ENCODE measurements at regions not wholly inside any gene's neighbourhood (a gene's known extent, or its start where the extent isn't known, plus 50 kb on each side); places are given as distances from the start of the nearest gene placed in this dataset.
"Not testable (repeated sequence)": the region's sequence is repeated elsewhere in the genome, so short reads cannot be mapped to it uniquely, and the experiment has no call there.

DNA sequence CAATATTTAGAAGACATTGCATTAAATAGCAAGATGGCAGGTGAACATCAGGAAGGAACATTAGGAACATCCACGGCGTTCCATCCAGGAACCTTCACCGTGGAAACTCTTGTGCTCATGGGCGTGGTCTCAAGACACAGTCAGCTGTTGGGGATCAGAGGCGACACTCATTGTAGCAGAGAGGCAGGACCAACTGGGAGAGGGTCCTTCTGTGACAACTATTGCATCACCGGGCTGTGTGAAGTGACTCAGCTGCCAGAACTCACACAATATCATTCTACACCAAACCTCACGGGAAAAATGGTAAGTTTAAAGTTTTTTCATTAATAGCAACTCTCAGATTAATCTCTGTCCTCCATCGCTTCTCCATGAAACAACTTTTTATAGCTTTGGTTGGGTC lies 334.8 kb upstream of the SULF2 start:
- no peak overlapping the region for H3K4me3 ChIP-seq (ENCODE audit: insufficient read depth, low read depth, low read length)
- H3K4me1 ChIP-seq (ENCODE audit: control insufficient read depth, insufficient read depth, low read length), result no peaks in the 10 kb centered on the region
- no peak overlapping the region for H3K27ac ChIP-seq (ENCODE audit: insufficient read depth, low read depth, low read length, poor library complexity, severe bottlenecking)
- no peaks in the 10 kb centered on the region for H3K36me3 ChIP-seq (ENCODE audit: control insufficient read depth, insufficient read depth, low read length)
- H3K27me3 ChIP-seq (ENCODE audit: control insufficient read depth, insufficient read depth, low read length, poor library complexity, severe bottlenecking), result no peaks in the 10 kb centered on the region
- H3K9me3 ChIP-seq (ENCODE audit: control insufficient read depth, low read length), result no peaks in the 10 kb centered on the region
- 91 to 97% methylated on average over 7 of the region's 8 CpGs for WGBS, 2 experiments

DNA sequence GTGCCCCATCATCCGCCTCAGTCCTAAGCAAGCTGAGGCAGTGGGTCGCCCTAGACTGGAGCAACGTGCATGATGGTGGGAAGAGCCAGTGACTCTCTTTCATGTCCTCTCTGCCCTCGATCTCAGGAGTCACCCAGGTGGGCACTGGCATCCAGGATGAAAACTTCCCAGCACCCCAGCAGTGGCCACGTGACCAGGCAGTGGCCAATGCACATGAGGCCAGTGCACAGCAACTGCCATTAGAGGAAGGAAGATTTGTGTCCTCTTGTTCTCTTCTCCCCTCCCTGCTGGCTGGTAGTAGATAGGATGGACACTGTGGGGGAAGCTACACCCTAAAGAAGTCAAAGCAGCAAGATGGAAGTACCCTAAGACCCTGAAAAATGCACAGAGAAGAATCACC lies 334.1 kb upstream of the SULF2 start:
- not testable (repeated sequence) for H3K27me3 ChIP-seq (ENCODE audit: control insufficient read depth, insufficient read depth, low read length, poor library complexity, severe bottlenecking); H3K4me1 ChIP-seq (ENCODE audit: control insufficient read depth, insufficient read depth, low read length); H3K9me3 ChIP-seq (ENCODE audit: control insufficient read depth, low read length); H3K36me3 ChIP-seq (ENCODE audit: control insufficient read depth, insufficient read depth, low read length); H3K27ac ChIP-seq (ENCODE audit: insufficient read depth, low read depth, low read length, poor library complexity, severe bottlenecking); H3K4me3 ChIP-seq (ENCODE audit: insufficient read depth, low read depth, low read length)
- 93 to 95% methylated on average over 5 of the region's 5 CpGs for WGBS, 2 experiments

DNA sequence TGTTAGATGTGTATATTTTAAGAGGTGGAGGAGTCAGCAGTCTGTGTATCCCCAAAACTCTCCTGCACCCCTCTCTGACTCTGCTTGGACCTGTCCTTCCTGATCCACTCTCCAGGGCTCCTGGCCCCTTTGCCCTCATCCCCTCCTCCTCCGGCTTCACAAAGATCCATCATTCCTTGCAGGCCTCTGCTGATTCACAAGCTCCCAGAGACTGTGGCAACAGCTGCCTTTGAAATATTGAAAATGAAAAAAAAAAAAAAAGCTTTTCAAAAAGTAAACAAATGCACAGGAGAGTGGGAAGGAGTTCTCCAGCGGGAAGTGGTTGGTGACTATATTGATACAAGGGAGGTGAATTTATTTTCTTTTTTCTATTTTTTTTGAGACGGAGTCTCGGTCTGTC lies 330.2 kb upstream of the SULF2 start:
- Histone ChIP-seq H3K9me3 (ENCODE audit: control insufficient read depth, low read length) (no peaks in the 10 kb centered on the region), H3K27ac (ENCODE audit: insufficient read depth, low read depth, low read length, poor library complexity, severe bottlenecking) (no peak overlapping the region), H3K27me3 (ENCODE audit: control insufficient read depth, insufficient read depth, low read length, poor library complexity, severe bottlenecking) (no peaks in the 10 kb centered on the region), H3K4me1 (ENCODE audit: control insufficient read depth, insufficient read depth, low read length) (no peaks in the 10 kb centered on the region), H3K4me3 (ENCODE audit: insufficient read depth, low read depth, low read length) (no peak overlapping the region), H3K36me3 (ENCODE audit: control insufficient read depth, insufficient read depth, low read length) (no peaks in the 10 kb centered on the region)
- 95 to 97% methylated on average over 4 of the region's 4 CpGs for WGBS, 2 experiments

DNA sequence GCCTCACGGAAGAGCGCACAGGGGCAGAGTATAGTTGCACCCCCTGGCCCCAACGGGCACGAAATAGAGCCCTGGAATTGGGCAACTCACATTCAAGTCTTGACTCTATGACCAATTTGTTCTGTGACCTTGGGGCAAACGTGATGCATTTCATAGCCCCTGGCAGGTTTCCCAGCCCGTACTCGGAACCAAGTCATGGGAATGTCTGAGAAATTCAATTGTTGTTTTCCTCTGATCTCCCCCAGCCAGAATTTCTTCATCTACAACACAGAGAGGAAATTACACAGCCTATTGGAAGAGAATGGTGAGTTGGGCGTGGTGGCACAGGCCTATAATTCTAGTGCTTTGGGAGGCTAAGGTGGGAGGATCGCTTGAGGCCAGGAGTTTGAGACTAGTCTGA lies 322.3 kb upstream of the SULF2 start:
- Histone ChIP-seq H3K4me3 (ENCODE audit: insufficient read depth, low read depth, low read length) (no peak overlapping the region), H3K27me3 (ENCODE audit: control insufficient read depth, insufficient read depth, low read length, poor library complexity, severe bottlenecking) (no peaks in the 10 kb centered on the region), H3K4me1 (ENCODE audit: control insufficient read depth, insufficient read depth, low read length) (no peaks in the 10 kb centered on the region), H3K9me3 (ENCODE audit: control insufficient read depth, low read length) (no peaks in the 10 kb centered on the region), H3K27ac (ENCODE audit: insufficient read depth, low read depth, low read length, poor library complexity, severe bottlenecking) (no peak overlapping the region), H3K36me3 (ENCODE audit: control insufficient read depth, insufficient read depth, low read length) (no peaks in the 10 kb centered on the region)
- 91 to 93% methylated on average over 9 of the region's 9 CpGs for WGBS, 2 experiments

DNA sequence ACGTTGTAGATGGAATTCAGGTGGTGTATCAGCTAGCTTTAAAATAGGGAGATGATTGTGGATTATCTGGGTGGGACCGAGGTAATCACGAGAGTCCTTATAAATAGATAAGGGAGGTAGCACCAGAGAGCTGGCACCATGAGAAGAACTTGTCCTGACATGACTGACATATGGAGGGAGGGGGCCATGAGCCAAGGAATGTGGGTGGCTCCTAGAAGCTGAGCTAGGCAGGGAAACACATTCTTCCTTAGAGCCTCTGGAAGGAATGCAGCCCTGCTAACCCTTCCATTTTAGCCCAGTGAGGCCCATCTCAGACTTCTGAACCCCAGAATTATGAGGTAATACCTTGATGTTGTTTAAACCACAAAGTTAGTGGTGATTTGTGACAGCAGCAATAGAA lies 321.1 kb upstream of the SULF2 start:
- no peak overlapping the region for H3K27ac ChIP-seq (ENCODE audit: insufficient read depth, low read depth, low read length, poor library complexity, severe bottlenecking)
- H3K36me3 ChIP-seq (ENCODE audit: control insufficient read depth, insufficient read depth, low read length), result no peaks in the 10 kb centered on the region
- no peak overlapping the region for H3K4me3 ChIP-seq (ENCODE audit: insufficient read depth, low read depth, low read length)
- no peaks in the 10 kb centered on the region for H3K27me3 ChIP-seq (ENCODE audit: control insufficient read depth, insufficient read depth, low read length, poor library complexity, severe bottlenecking)
- no peaks in the 10 kb centered on the region for H3K9me3 ChIP-seq (ENCODE audit: control insufficient read depth, low read length)
- H3K4me1 ChIP-seq (ENCODE audit: control insufficient read depth, insufficient read depth, low read length), result no peaks in the 10 kb centered on the region
- 92 to 95% methylated on average over 3 of the region's 3 CpGs for WGBS, 2 experiments

DNA sequence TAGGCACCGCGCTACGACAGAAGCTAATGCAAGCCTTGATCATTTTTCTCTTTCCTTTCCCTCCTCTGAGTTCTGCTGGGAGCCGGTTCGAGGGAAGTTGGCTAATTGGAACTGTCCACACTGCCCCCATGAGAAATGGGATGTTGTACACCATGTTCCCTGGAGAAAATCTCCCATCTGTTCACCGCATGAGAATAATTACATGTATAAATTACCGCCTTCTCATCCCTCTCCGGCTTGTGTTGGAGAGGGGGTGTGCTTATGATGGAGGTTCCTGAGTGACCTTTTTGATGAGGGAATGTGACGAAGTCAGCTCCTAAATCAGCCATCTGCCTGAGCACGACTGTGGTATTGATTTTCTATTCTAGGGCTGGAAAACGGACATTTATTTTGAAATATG lies 320.2 kb upstream of the SULF2 start:
- Histone ChIP-seq H3K27me3 (ENCODE audit: control insufficient read depth, insufficient read depth, low read length, poor library complexity, severe bottlenecking) (no peaks in the 10 kb centered on the region), H3K4me1 (ENCODE audit: control insufficient read depth, insufficient read depth, low read length) (no peaks in the 10 kb centered on the region), H3K4me3 (ENCODE audit: insufficient read depth, low read depth, low read length) (no peak overlapping the region), H3K9me3 (ENCODE audit: control insufficient read depth, low read length) (no peaks in the 10 kb centered on the region), H3K27ac (ENCODE audit: insufficient read depth, low read depth, low read length, poor library complexity, severe bottlenecking) (no peak overlapping the region), H3K36me3 (ENCODE audit: control insufficient read depth, insufficient read depth, low read length) (no peaks in the 10 kb centered on the region)
- 93 to 97% methylated on average over 11 of the region's 11 CpGs for WGBS, 2 experiments

DNA sequence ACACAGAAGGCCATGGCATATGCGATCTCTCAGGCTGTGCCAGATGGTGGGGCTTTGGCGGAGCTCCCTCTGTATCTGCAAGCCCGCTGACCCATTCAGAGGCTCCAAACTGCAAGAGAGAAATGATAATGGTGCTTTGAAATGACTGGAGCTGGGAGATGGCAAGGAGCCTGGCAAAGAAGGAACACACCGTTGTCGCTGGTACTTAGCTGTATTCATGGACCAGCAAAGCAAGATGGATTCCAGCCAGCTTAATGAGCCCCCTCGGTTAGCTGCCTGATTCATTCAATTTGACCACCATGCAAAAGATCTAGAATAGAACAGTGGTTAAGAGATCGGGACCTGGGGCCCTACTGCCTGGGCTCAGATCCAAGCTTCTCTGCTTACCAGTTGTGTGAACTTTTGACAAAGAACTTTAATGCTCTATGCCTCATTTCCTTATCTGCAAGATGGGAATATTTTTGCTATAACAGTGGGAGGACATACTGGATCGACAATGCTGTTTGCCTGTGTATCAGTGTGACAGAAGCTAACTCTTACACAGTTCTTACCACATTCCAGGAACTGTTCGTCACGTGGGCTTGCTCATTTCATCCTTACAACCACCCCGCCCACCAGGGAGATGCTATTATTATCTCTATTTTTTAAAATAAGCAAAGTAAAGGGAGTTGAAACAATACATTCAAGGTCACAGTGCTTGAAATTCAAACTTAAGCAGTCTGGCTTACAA lies 317.8 kb upstream of the SULF2 start:
- no peak overlapping the region for H3K27ac ChIP-seq (ENCODE audit: insufficient read depth, low read depth, low read length, poor library complexity, severe bottlenecking)
- no peaks in the 10 kb centered on the region for H3K36me3 ChIP-seq (ENCODE audit: control insufficient read depth, insufficient read depth, low read length)
- no peaks in the 10 kb centered on the region for H3K9me3 ChIP-seq (ENCODE audit: control insufficient read depth, low read length)
- H3K4me1 ChIP-seq (ENCODE audit: control insufficient read depth, insufficient read depth, low read length), result no peaks in the 10 kb centered on the region
- H3K27me3 ChIP-seq (ENCODE audit: control insufficient read depth, insufficient read depth, low read length, poor library complexity, severe bottlenecking), result no peaks in the 10 kb centered on the region
- WGBS, 2 experiments, result 94 to 96% methylated on average over 10 to 11 of the region's 11 CpGs
- no peak overlapping the region for H3K4me3 ChIP-seq (ENCODE audit: insufficient read depth, low read depth, low read length)

DNA sequence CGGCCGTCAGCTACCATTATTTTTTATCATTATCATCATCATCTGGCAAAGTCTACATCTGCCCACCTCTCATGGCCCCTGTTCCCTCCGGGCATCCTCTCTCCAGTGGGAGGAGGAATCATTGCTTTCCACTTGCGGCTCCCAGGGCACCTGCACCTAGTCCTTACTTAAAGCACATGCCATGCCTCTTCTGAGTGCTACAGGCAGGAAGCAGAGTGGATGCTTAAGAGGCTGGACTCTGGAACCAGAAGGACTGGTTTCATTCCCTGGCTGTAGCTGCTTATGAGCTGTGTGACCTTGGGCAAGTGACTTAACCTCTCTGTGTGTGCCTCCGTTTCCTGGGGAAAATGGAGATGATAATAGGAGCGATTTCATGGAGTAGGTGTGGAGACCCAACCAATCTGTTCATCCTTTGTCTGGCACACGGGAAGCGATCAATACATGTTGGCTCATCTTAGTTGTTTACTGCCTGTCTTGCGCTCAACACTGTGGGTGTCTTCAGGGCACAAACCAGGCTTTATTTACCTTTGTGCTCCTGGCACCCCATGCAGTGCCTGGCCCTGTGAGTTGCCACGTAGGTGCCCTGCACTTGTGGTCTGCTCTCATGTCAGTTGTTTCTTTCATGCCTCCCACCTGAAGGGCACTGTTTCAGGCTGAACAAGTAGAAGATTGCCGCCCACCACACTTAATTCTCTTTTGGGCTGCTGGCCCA lies 317.0 kb upstream of the SULF2 start:
- Histone ChIP-seq H3K36me3 (ENCODE audit: control insufficient read depth, insufficient read depth, low read length) (no peaks in the 10 kb centered on the region), H3K9me3 (ENCODE audit: control insufficient read depth, low read length) (no peaks in the 10 kb centered on the region), H3K27ac (ENCODE audit: insufficient read depth, low read depth, low read length, poor library complexity, severe bottlenecking) (no peak overlapping the region), H3K4me3 (ENCODE audit: insufficient read depth, low read depth, low read length) (no peak overlapping the region), H3K27me3 (ENCODE audit: control insufficient read depth, insufficient read depth, low read length, poor library complexity, severe bottlenecking) (no peaks in the 10 kb centered on the region), H3K4me1 (ENCODE audit: control insufficient read depth, insufficient read depth, low read length) (no peaks in the 10 kb centered on the region)
- 92 to 96% methylated on average over 11 of the region's 11 CpGs for WGBS, 2 experiments

DNA sequence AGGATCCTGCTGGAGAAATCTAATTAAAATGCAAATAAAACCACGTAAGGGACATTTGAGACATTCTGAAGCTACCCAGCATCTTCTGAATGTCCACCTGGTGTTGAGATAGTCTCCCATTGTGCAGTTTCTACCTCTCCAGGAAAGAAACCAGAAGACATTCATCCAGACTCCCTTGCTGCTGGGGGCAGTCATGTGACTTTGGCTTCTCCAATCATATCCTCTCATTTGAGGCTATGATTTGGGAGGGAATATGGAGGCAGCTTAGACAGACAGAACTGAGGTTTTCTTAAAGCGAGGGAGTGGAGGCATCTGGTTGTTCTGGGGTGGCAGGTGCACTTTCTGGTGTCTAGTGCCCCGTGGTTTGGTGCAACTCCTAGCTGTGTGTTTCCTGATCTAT lies 315.2 kb upstream of the SULF2 start:
- 94 to 95% methylated on average over 3 of the region's 3 CpGs for WGBS, 2 experiments
- H3K36me3 ChIP-seq (ENCODE audit: control insufficient read depth, insufficient read depth, low read length), result no peaks in the 10 kb centered on the region
- H3K9me3 ChIP-seq (ENCODE audit: control insufficient read depth, low read length), result no peaks in the 10 kb centered on the region
- no peak overlapping the region for H3K4me3 ChIP-seq (ENCODE audit: insufficient read depth, low read depth, low read length)
- H3K4me1 ChIP-seq (ENCODE audit: control insufficient read depth, insufficient read depth, low read length), result no peaks in the 10 kb centered on the region
- no peaks in the 10 kb centered on the region for H3K27me3 ChIP-seq (ENCODE audit: control insufficient read depth, insufficient read depth, low read length, poor library complexity, severe bottlenecking)
- H3K27ac ChIP-seq (ENCODE audit: insufficient read depth, low read depth, low read length, poor library complexity, severe bottlenecking), result no peak overlapping the region

DNA sequence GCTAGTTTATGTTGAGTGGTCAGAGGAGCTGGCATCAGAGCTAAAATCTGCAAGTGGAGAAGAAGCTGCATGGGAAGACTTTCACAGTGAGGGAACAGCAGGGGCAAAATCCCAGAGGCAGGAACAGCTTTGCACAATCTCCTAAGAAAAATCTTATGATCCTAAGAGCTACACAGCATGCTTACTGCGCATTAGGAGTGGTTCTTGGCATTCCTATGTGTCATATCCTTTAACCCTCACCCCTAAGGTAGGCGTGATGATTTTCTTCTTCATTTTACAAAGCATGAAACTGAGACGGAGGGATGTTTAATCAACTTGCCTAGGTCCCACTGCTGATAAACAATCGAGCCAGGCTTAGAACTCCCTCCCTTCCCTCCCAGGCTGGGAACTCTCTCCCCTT lies 313.6 kb upstream of the SULF2 start:
- Histone ChIP-seq H3K27me3 (ENCODE audit: control insufficient read depth, insufficient read depth, low read length, poor library complexity, severe bottlenecking) (no peaks in the 10 kb centered on the region), H3K36me3 (ENCODE audit: control insufficient read depth, insufficient read depth, low read length) (no peaks in the 10 kb centered on the region), H3K27ac (ENCODE audit: insufficient read depth, low read depth, low read length, poor library complexity, severe bottlenecking) (no peak overlapping the region), H3K9me3 (ENCODE audit: control insufficient read depth, low read length) (no peaks in the 10 kb centered on the region), H3K4me1 (ENCODE audit: control insufficient read depth, insufficient read depth, low read length) (no peaks in the 10 kb centered on the region), H3K4me3 (ENCODE audit: insufficient read depth, low read depth, low read length) (no peak overlapping the region)
- 91 to 92% methylated on average over 4 of the region's 4 CpGs for WGBS, 2 experiments
